Thoracic aorta (tissue), 2 donors: ENCODE measurements at regions not wholly inside any gene's neighbourhood (a gene's known extent, or its start where the extent isn't known, plus 50 kb on each side); places are given as distances from the start of the nearest gene placed in this dataset.

ENCODE experiments used
- ATAC-seq: fragments of 150-250 bp; one replicate; pipeline ENCODE4 v1.8.0; 2017; ENCODE audit warnings: low read depth; ENCODE audit not compliant: insufficient number of reproducible peaks, low FRiP score
- DNase-seq: peaks from one replicate; pipeline ENCODE4 v3.0.0-alpha.2; 2020; ENCODE audit warnings: low spot score
- H3K27ac ChIP-seq, 2 donors: fragments of 200-600 bp; sonication (generic); 1 replicate in 1 of 2; 2 replicates in 1 of 2; pipeline ENCODE4 v1.5.1; 2016; ENCODE audit warnings: mild to moderate bottlenecking in 2 of 2, moderate library complexity in 2 of 2
- H3K27me3 ChIP-seq: fragments of 200-600 bp; sonication (generic); replicated peaks from 2 replicates; pipeline ENCODE4 v1.6.0; 2016; ENCODE audit warnings: mild to moderate bottlenecking; ENCODE audit not compliant: insufficient read depth
- H3K36me3 ChIP-seq: fragments of 200-600 bp; sonication (generic); one replicate; pipeline ENCODE4 v1.5.1; 2016
- H3K4me1 ChIP-seq, 2 donors: fragments of 200-600 bp; sonication (generic); 1 replicate in 1 of 2; 2 replicates in 1 of 2; pipeline versions ENCODE4 v1.5.1 to v1.6.0; 2016; ENCODE audit warnings: low read depth in 2 of 2, mild to moderate bottlenecking in 1 of 2; ENCODE audit not compliant: control insufficient read depth in 1 of 2
- H3K4me3 ChIP-seq: fragments of 200-600 bp; sonication (generic); 2 replicates; pipeline ENCODE4 v1.5.1; 2016; ENCODE audit warnings: mild to moderate bottlenecking
- H3K9me3 ChIP-seq: fragments of 200-600 bp; sonication (generic); 2 replicates; pipeline ENCODE4 v1.5.1; 2016
- TF ChIP-seq, protein P1 (sequence below): fragments of 200-600 bp; sonication (generic); IDR thresholded peaks from one replicate; pipeline ENCODE4 v1.5.1; 2019; ENCODE audit warnings: antibody characterized with exemption

DNA sequence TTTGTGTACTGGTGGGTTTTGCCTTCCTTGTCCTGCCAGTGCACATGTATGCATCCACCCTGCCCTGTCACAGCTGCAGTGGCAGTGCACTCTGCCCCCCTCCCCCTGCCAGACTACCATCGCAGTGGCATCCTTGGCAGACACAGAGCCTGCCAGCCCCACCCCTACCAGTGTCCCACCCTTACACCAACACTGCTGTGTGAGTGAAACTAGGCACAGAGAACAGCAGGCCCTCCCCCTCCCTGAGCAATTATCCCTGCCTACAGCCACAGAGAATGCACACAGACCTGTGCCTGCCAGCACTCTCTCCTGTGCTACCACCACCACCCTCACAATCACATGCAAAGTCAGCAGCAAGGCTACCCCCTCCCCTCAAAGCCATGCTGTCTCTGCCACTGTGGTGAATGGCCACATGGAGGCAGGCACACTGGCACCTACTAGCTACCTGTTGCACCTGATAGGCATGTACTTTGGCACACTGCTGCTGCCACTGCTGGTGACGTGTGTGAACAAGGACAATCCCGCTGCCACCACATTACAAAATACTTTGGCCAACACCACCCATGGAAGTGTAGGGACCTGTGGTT is 239.8 kb downstream of the CALCRL start:
- Histone ChIP-seq H3K9me3 (peaks cover 10% of the 10 kb centered on the region), H3K27me3 (no peaks in the 10 kb centered on the region), H3K36me3 (no peaks in the 10 kb centered on the region), H3K27ac (no peak overlapping the region), H3K4me1 (no peaks in the 10 kb centered on the region), H3K4me3 (no peak overlapping the region)
- ATAC-seq = no peak
- TF ChIP-seq, protein P1, sequence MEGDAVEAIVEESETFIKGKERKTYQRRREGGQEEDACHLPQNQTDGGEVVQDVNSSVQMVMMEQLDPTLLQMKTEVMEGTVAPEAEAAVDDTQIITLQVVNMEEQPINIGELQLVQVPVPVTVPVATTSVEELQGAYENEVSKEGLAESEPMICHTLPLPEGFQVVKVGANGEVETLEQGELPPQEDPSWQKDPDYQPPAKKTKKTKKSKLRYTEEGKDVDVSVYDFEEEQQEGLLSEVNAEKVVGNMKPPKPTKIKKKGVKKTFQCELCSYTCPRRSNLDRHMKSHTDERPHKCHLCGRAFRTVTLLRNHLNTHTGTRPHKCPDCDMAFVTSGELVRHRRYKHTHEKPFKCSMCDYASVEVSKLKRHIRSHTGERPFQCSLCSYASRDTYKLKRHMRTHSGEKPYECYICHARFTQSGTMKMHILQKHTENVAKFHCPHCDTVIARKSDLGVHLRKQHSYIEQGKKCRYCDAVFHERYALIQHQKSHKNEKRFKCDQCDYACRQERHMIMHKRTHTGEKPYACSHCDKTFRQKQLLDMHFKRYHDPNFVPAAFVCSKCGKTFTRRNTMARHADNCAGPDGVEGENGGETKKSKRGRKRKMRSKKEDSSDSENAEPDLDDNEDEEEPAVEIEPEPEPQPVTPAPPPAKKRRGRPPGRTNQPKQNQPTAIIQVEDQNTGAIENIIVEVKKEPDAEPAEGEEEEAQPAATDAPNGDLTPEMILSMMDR = no peak
- no peak for DNase-seq

GRCh38 chr2:187207126-187207525 is 240.9 kb downstream of the CALCRL start:
- Histone ChIP-seq H3K36me3 (no peaks in the 10 kb centered on the region), H3K27ac (no peak overlapping the region), H3K4me1 (no peaks in the 10 kb centered on the region), H3K27me3 (no peaks in the 10 kb centered on the region), H3K4me3 (no peak overlapping the region), H3K9me3 (peaks cover 6% of the 10 kb centered on the region)
- DNase-seq (no peak), ATAC-seq (no peak)
- TF ChIP-seq, protein P1 = no peak

- Histone ChIP-seq H3K36me3 (no peaks in the 10 kb centered on the region), H3K27ac (no peak overlapping the region), H3K4me1 (no peaks in the 10 kb centered on the region), H3K27me3 (no peaks in the 10 kb centered on the region), H3K4me3 (no peak overlapping the region), H3K9me3 (peaks cover under 1% of the 10 kb centered on the region)
- TF ChIP-seq, protein P1 = no peak
- DNase-seq = no peak
- no peak for ATAC-seq
Measured at GRCh38 chr2:187206471-187206870, 241.6 kb downstream of the CALCRL start.

DNA sequence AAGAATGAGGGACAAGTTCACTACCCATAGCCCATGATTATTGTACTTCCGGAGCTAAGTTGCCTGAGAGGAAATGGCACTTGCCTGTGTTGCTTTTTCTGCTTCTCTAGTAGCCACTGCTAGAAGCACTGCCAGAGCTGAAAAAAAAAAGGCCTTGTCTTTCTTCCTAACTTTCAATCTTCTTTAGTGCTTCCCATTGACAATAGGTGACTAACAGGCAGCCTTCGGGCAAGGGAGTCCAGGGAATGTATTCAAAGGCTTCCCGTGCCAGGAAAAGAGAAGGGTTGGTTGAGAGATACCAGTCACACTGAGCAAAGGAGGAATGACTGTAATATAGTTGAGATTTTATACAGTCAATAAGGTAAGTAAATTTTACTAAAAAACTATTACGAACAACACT is 242.0 kb downstream of the CALCRL start:
- Histone ChIP-seq H3K27me3 (no peaks in the 10 kb centered on the region), H3K4me1 (no peaks in the 10 kb centered on the region), H3K36me3 (no peaks in the 10 kb centered on the region), H3K27ac (no peak overlapping the region), H3K9me3 (no peaks in the 10 kb centered on the region), H3K4me3 (no peak overlapping the region)
- ATAC-seq = no peak
- TF ChIP-seq, protein P1 = no peak
- no peak for DNase-seq

- DNase-seq (no peak), ATAC-seq (no peak)
- no peaks in the 10 kb centered on the region for H3K4me1 ChIP-seq
- no peaks in the 10 kb centered on the region for H3K9me3 ChIP-seq
- H3K27me3 ChIP-seq = no peaks in the 10 kb centered on the region
- H3K4me3 ChIP-seq = no peak overlapping the region
- H3K36me3 ChIP-seq = no peaks in the 10 kb centered on the region
- TF ChIP-seq, protein P1 = no peak
- no peak overlapping the region for H3K27ac ChIP-seq
Measured at GRCh38 chr2:187198136-187198535, 249.9 kb downstream of the CALCRL start.
